ENCODE measurements at regions not wholly inside any gene's neighbourhood (a gene's known extent, or its start where the extent isn't known, plus 50 kb on each side); places are given as distances from the start of the nearest gene placed in this dataset.

- TF ChIP-seq GATA1 (IDR thresholded peaks at IDR 0.05; ENCODE audit: low read depth, low read length) (no peak), POLR2A (IDR thresholded peaks at IDR 0.05; ENCODE audit: low read length) (no peak)
- DNase-seq: no peak
Observed at GRCh38 chr1:29675481-29676263, 439.4 kb downstream of the PTPRU start.

GRCh38 chr1:29674627-29675326, 438.5 kb downstream of the PTPRU start:
- no peak for DNase-seq
- TF ChIP-seq POLR2A (IDR thresholded peaks at IDR 0.05; ENCODE audit: low read length) (no peak), GATA1 (IDR thresholded peaks at IDR 0.05; ENCODE audit: low read depth, low read length) (no peak)

- DNase-seq: no peak
- no peak for TF ChIP-seq POLR2A (IDR thresholded peaks at IDR 0.05; ENCODE audit: low read length)
- no peak for TF ChIP-seq GATA1 (IDR thresholded peaks at IDR 0.05; ENCODE audit: low read depth, low read length)
Observed at GRCh38 chr1:29673669-29674626, 437.6 kb downstream of the PTPRU start.

- DNase-seq: no peak
- TF ChIP-seq POLR2A (IDR thresholded peaks at IDR 0.05; ENCODE audit: low read length) (no peak), GATA1 (IDR thresholded peaks at IDR 0.05; ENCODE audit: low read depth, low read length) (no peak)
Observed at GRCh38 chr1:29673228-29673500, 436.8 kb downstream of the PTPRU start.

- no peak for DNase-seq
- TF ChIP-seq POLR2A (IDR thresholded peaks at IDR 0.05; ENCODE audit: low read length) (no peak), GATA1 (IDR thresholded peaks at IDR 0.05; ENCODE audit: low read depth, low read length) (no peak)
Observed at GRCh38 chr1:29672416-29673227, 436.3 kb downstream of the PTPRU start.

DNA sequence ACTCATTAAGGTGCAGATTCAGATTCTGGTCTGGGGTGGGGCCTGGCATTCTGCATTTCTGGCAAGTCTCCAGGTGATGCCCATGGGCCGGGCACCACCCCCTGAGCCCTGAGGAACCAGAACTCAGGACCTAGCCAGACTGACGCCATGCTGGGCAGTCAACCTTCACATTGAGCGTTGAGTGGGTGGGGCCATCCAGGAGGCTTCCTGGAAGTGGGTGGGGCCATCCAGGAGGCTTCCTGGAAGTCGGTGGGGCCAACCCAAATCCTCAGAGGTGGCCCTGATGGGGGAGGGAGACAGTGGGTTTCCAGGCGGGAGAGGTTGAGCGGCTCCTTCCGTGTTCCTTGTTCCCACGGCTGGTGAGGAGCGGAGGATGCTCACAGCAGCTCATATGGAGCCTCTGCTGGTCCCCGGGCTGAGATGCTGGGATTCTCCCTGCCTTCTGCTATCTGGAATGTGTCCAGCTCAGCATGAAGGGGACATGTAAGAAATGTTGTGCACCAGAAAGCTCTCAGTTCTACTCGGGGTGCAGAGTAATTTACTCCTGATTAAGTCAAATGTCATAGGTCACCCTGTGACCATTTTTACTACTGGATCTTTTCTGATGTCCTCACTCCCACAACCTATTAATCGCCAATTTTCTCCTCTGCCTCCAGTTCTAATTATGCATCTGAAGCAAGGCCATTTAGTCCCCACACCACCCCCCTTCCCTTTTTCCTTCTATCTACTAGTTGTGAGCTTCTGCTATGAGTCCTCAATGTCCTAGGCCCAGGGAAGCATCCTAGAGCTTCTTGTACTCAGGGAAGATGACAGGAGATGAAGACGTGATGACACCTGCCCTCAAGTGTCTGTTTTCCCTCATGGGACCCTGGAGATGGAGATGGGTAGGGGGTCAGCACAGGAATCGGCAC, 435.4 kb downstream of the PTPRU start:
- no peak for DNase-seq
- no peak for TF ChIP-seq GATA1 (IDR thresholded peaks at IDR 0.05; ENCODE audit: low read depth, low read length)
- no peak for TF ChIP-seq POLR2A (IDR thresholded peaks at IDR 0.05; ENCODE audit: low read length)

DNA sequence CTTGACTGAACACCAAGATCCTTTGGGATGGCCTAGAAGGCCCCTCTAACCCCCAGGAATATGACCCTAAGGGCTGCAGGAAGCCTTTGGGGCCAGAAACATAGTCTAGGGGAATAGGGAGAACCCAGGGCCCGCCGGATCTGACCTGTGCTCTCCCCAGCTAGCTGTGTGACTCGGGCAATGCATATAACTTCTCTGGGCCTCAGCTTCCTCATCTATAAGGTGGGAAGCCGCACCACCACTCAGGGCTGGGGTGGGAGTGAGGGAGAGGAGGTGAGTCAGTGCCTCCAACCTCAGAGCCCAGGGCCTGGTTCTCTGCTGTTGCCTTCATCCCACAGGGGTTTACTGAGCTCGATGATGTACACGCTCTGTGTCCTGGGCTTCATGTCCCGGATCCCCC, 434.4 kb downstream of the PTPRU start:
- no peak for DNase-seq
- no peak for TF ChIP-seq GATA1 (IDR thresholded peaks at IDR 0.05; ENCODE audit: low read depth, low read length)
- no peak for TF ChIP-seq POLR2A (IDR thresholded peaks at IDR 0.05; ENCODE audit: low read length)

GRCh38 chr1:29669912-29670311, 433.6 kb downstream of the PTPRU start:
- TF ChIP-seq GATA1 (IDR thresholded peaks at IDR 0.05; ENCODE audit: low read depth, low read length) (no peak), POLR2A (IDR thresholded peaks at IDR 0.05; ENCODE audit: low read length) (no peak)
- no peak for DNase-seq

- TF ChIP-seq POLR2A (IDR thresholded peaks at IDR 0.05; ENCODE audit: low read length) (no peak), GATA1 (IDR thresholded peaks at IDR 0.05; ENCODE audit: low read depth, low read length) (no peak)
- no peak for DNase-seq
Observed at GRCh38 chr1:29669158-29669871, 433.0 kb downstream of the PTPRU start.

- no peak for TF ChIP-seq POLR2A (IDR thresholded peaks at IDR 0.05; ENCODE audit: low read length)
- TF ChIP-seq GATA1 (IDR thresholded peaks at IDR 0.05; ENCODE audit: low read depth, low read length): no peak
- no peak for DNase-seq
Observed at GRCh38 chr1:29668551-29669157, 432.3 kb downstream of the PTPRU start.

DNA sequence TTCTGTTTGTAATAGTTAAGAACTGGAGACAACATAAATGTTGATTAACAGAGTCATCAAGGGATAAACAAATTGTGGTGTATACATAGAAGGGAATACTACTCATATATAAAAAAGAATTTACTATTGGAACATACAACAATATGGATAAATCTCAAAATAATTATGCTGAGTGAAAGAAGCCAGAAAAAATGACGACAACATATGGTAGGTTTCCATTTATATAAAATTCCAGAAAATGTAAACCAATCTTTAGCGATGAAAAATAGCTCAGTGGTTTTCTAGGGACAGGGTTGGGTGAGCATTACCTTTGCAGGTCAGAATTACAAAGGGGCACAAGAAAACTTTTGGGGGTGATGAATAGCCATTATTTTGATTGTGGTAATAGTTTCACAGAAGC, 431.6 kb downstream of the PTPRU start:
- no peak for DNase-seq
- TF ChIP-seq GATA1 (IDR thresholded peaks at IDR 0.05; ENCODE audit: low read depth, low read length) (no peak), POLR2A (IDR thresholded peaks at IDR 0.05; ENCODE audit: low read length) (no peak)

Data from erythroblast (primary cell).